ENCODE measurements at regions not wholly inside any gene's neighbourhood (a gene's known extent, or its start where the extent isn't known, plus 50 kb on each side); places are given as distances from the start of the nearest gene placed in this dataset.

DNA sequence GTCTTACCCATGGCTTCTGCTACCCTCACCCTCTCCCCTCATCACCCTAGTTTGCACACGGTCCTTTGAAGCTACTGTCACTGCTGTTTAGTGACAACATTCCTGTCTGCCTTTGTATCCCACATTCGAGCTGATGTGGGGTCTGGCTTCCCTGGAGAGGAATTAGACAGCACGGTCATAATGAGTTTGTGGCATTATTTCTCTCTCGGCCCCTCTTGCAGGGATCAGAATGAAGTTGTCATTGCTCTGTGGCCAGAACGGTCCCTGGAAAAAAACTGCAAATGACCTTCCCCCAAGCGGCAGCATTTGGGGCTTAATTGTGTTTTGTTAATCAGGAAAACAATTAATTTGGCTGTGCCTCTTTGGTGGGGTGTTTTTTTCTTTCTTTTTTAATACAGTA lies 317.2 kb upstream of the PODXL start:
- TF ChIP-seq, protein P1, sequence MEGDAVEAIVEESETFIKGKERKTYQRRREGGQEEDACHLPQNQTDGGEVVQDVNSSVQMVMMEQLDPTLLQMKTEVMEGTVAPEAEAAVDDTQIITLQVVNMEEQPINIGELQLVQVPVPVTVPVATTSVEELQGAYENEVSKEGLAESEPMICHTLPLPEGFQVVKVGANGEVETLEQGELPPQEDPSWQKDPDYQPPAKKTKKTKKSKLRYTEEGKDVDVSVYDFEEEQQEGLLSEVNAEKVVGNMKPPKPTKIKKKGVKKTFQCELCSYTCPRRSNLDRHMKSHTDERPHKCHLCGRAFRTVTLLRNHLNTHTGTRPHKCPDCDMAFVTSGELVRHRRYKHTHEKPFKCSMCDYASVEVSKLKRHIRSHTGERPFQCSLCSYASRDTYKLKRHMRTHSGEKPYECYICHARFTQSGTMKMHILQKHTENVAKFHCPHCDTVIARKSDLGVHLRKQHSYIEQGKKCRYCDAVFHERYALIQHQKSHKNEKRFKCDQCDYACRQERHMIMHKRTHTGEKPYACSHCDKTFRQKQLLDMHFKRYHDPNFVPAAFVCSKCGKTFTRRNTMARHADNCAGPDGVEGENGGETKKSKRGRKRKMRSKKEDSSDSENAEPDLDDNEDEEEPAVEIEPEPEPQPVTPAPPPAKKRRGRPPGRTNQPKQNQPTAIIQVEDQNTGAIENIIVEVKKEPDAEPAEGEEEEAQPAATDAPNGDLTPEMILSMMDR (IDR thresholded peaks at IDR 0.05; ENCODE audit: insufficient read depth, low read length): no peak
- TF ChIP-seq POLR2AphosphoS5 (IDR thresholded peaks at IDR 0.05; ENCODE audit: low read depth): no peak
- no peak for TF ChIP-seq SPI1 (IDR thresholded peaks at IDR 0.05; ENCODE audit: borderline replicate concordance, low read depth)
- TF ChIP-seq, protein P2, sequence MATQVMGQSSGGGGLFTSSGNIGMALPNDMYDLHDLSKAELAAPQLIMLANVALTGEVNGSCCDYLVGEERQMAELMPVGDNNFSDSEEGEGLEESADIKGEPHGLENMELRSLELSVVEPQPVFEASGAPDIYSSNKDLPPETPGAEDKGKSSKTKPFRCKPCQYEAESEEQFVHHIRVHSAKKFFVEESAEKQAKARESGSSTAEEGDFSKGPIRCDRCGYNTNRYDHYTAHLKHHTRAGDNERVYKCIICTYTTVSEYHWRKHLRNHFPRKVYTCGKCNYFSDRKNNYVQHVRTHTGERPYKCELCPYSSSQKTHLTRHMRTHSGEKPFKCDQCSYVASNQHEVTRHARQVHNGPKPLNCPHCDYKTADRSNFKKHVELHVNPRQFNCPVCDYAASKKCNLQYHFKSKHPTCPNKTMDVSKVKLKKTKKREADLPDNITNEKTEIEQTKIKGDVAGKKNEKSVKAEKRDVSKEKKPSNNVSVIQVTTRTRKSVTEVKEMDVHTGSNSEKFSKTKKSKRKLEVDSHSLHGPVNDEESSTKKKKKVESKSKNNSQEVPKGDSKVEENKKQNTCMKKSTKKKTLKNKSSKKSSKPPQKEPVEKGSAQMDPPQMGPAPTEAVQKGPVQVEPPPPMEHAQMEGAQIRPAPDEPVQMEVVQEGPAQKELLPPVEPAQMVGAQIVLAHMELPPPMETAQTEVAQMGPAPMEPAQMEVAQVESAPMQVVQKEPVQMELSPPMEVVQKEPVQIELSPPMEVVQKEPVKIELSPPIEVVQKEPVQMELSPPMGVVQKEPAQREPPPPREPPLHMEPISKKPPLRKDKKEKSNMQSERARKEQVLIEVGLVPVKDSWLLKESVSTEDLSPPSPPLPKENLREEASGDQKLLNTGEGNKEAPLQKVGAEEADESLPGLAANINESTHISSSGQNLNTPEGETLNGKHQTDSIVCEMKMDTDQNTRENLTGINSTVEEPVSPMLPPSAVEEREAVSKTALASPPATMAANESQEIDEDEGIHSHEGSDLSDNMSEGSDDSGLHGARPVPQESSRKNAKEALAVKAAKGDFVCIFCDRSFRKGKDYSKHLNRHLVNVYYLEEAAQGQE (IDR thresholded peaks at IDR 0.05; ENCODE audit: insufficient replicate concordance, low read depth): no peak
